IMR-90 (cell line): ENCODE measurements at regions not wholly inside any gene's neighbourhood (a gene's known extent, or its start where the extent isn't known, plus 50 kb on each side); places are given as distances from the start of the nearest gene placed in this dataset.

Experiments
- ATAC-seq: fragments of 200-7000 bp; cut with Tn5 transposase; 2 replicates; pipeline ENCODE4 v1.9.1; 2020; ENCODE audit warnings: low read depth, mild to moderate bottlenecking, moderate library complexity
- BruUV-seq: library from RNA; stranded (reverse); fragments of 400-500 nt; replicated peaks from 2 replicates; lab custom pipeline; 2021; lab: Mats Ljungman, UMichigan
- CTCF ChIA-PET: fragments of 300-600 bp; formaldehyde crosslinking; extraction: SDS; loops from one replicate; lab custom pipeline; 2021; ENCODE audit warnings: antibody characterized with exemption; lab: Yijun Ruan, JAX
- POLR2A ChIA-PET: fragments of 300-600 bp; sonication (Branson Sonifier 250); formaldehyde crosslinking; loops from one replicate; lab custom pipeline; 2022; ENCODE audit warnings: antibody characterized with exemption; ENCODE audit not compliant: unreplicated experiment; lab: Charles Lee
- DNase-seq: peaks from one replicate; pipeline ENCODE4 v3.0.0; 2013
- H2AFZ ChIP-seq: replicated peaks from 2 replicates; pipeline ENCODE3; 2013; ENCODE audit warnings: low read length, mild to moderate bottlenecking; ENCODE audit not compliant: poor library complexity
- H2AK5ac ChIP-seq: 2 replicates; pipeline ENCODE4 v1.6.1; 2013; ENCODE audit warnings: low read depth, low read length, inconsistent platforms
- H2AK9ac ChIP-seq: replicated peaks from 2 replicates; pipeline ENCODE3; 2013; ENCODE audit warnings: mild to moderate bottlenecking, low read depth, low read length, moderate library complexity; ENCODE audit not compliant: poor library complexity
- H2BK120ac ChIP-seq: 2 replicates; pipeline ENCODE4 v1.6.1; 2013; ENCODE audit warnings: low read depth, low read length, inconsistent platforms
- H2BK15ac ChIP-seq: 3 replicates; pipeline ENCODE4 v1.6.1; 2013; ENCODE audit warnings: low read depth, low read length, inconsistent platforms
- H2BK20ac ChIP-seq: 2 replicates; pipeline ENCODE4 v1.6.1; 2013; ENCODE audit warnings: low read depth, mild to moderate bottlenecking, inconsistent platforms, low read length, moderate library complexity
- H2BK5ac ChIP-seq: 2 replicates; pipeline ENCODE4 v1.6.1; 2013; ENCODE audit warnings: mild to moderate bottlenecking, low read depth, low read length, inconsistent platforms; ENCODE audit not compliant: poor library complexity, severe bottlenecking
- H3K14ac ChIP-seq: replicated peaks from 2 replicates; pipeline ENCODE4 v1.6.1; 2013; ENCODE audit warnings: low read depth, low read length, inconsistent platforms
- H3K18ac ChIP-seq: 2 replicates; pipeline ENCODE4 v1.6.1; 2013; ENCODE audit warnings: low read depth, low read length, control low read depth
- H3K23ac ChIP-seq: 2 replicates; pipeline ENCODE4 v1.6.1; 2013; ENCODE audit warnings: low read depth, low read length, inconsistent platforms
- H3K27ac ChIP-seq: 2 replicates; pipeline ENCODE4 v1.5.1; 2013; ENCODE audit warnings: mild to moderate bottlenecking, control low read depth, low read length; ENCODE audit not compliant: insufficient read depth
- H3K27me3 ChIP-seq: 2 replicates; pipeline ENCODE4 v1.6.1; 2013; ENCODE audit warnings: low read length; ENCODE audit not compliant: control insufficient read depth, insufficient read depth
- H3K36me3 ChIP-seq: 2 replicates; pipeline ENCODE4 v1.6.1; 2013; ENCODE audit warnings: low read length, mixed read lengths; ENCODE audit not compliant: control insufficient read depth, insufficient read depth
- H3K4ac ChIP-seq: 2 replicates; pipeline ENCODE4 v1.6.1; 2013; ENCODE audit warnings: low read depth, low read length, inconsistent platforms
- H3K4me1 ChIP-seq: 2 replicates; pipeline ENCODE4 v1.6.1; 2013; ENCODE audit warnings: low read length, mixed read lengths; ENCODE audit not compliant: control insufficient read depth, insufficient read depth
- H3K4me2 ChIP-seq: 2 replicates; pipeline ENCODE4 v1.6.1; 2013; ENCODE audit warnings: low read depth, mild to moderate bottlenecking, control low read depth, low read length, moderate library complexity
- H3K4me3 ChIP-seq: 2 replicates; pipeline ENCODE4 v1.5.1; 2013; ENCODE audit warnings: low read depth, mild to moderate bottlenecking, control low read depth, low read length, moderate library complexity; ENCODE audit not compliant: insufficient read depth
- H3K56ac ChIP-seq: 2 replicates; pipeline ENCODE4 v1.6.1; 2013; ENCODE audit warnings: low read length, inconsistent platforms; ENCODE audit not compliant: insufficient read depth; ENCODE audit errors: extremely low read depth
- H3K79me1 ChIP-seq, 2 experiments: 2 replicates each; pipeline ENCODE4 v1.6.1; 2013; ENCODE audit warnings: low read length in 2 of 2, inconsistent platforms in 1 of 2, low read depth in 1 of 2
- H3K9ac ChIP-seq: 2 replicates; pipeline ENCODE4 v1.6.1; 2013; ENCODE audit warnings: low read depth, low read length, control low read depth
- H3K9me1 ChIP-seq: 2 replicates; pipeline ENCODE4 v1.6.1; 2013; ENCODE audit warnings: low read length, inconsistent platforms; ENCODE audit not compliant: insufficient read depth
- H3K9me3 ChIP-seq: 2 replicates; pipeline ENCODE4 v1.6.1; 2013; ENCODE audit warnings: low read length; ENCODE audit not compliant: control insufficient read depth, insufficient read depth
- H4K20me1 ChIP-seq: 2 replicates; pipeline ENCODE4 v1.6.1; 2013; ENCODE audit warnings: low read length, inconsistent platforms; ENCODE audit not compliant: insufficient read depth
- H4K5ac ChIP-seq: 2 replicates; pipeline ENCODE4 v1.6.1; 2013; ENCODE audit warnings: mild to moderate bottlenecking, low read depth, low read length, control low read depth
- H4K8ac ChIP-seq, 2 experiments: 2 replicates each; pipeline ENCODE4 v1.6.1; 2013; ENCODE audit warnings: low read depth in 2 of 2, low read length in 2 of 2, control low read depth in 1 of 2, inconsistent platforms in 1 of 2
- H4K91ac ChIP-seq: 2 replicates; pipeline ENCODE4 v1.6.1; 2013; ENCODE audit warnings: low read depth, low read length, inconsistent platforms; ENCODE audit not compliant: insufficient read depth
- CHD1 ChIP-seq: IDR thresholded peaks from 2 replicates; pipeline ENCODE4 v1.6.1; 2012; ENCODE audit warnings: low read depth, low read length, improper control_type of control experiment
- MAFK ChIP-seq: IDR thresholded peaks from 2 replicates; pipeline ENCODE4 v1.6.1; 2012; ENCODE audit warnings: low read depth, low read length, improper control_type of control experiment
- MAZ ChIP-seq: IDR thresholded peaks from 2 replicates; pipeline ENCODE4 v1.6.1; 2012; ENCODE audit warnings: low read depth, mild to moderate bottlenecking, low read length, improper control_type of control experiment, moderate library complexity, borderline replicate concordance
- MXI1 ChIP-seq: IDR thresholded peaks from 2 replicates; pipeline ENCODE4 v1.6.1; 2012; ENCODE audit warnings: low read depth, mild to moderate bottlenecking, low read length, moderate library complexity, borderline replicate concordance
- NFE2L2 ChIP-seq: fragments of 150-350 bp; IDR thresholded peaks from 2 replicates; pipeline ENCODE4 v1.6.1; 2016; ENCODE audit warnings: low read depth, mild to moderate bottlenecking, low read length
- POLR2A ChIP-seq: IDR thresholded peaks from 2 replicates; pipeline ENCODE4 v1.6.1; 2012; ENCODE audit warnings: mild to moderate bottlenecking, low read depth, low read length
- SMC3 ChIP-seq: fragments of 150-350 bp; IDR thresholded peaks from 2 replicates; pipeline ENCODE4 v1.6.1; 2016; ENCODE audit warnings: low read depth, mild to moderate bottlenecking, antibody characterized with exemption, low read length, moderate library complexity
- dilution Hi-C: fragments of 300-500 bp; cut with HindIII; formaldehyde crosslinking; loops from one replicate; pipeline ENCODE4 v1.14.3; 2018; ENCODE audit warnings: low sequenced_read_pairs; ENCODE audit not compliant: unreplicated experiment
- in situ Hi-C: fragments of 300-500 bp; cut with MboI; formaldehyde crosslinking; loops from 3 replicates; pipeline ENCODE4 v1.14.3; 2019; ENCODE audit warnings: low sequenced_read_pairs, inconsistent platforms, mixed read lengths
- intact Hi-C: fragments of 100-400 bp; cut with micrococcal nuclease; formaldehyde crosslinking; loops from 2 replicates; pipeline ENCODE4 v1.10.0; 2022

GRCh38 chr18:42477267-42477666 is 522.2 kb downstream of the PIK3C3 start:
- no peak overlapping the region for H3K4me3 ChIP-seq
- intact Hi-C loops (no loop called here), dilution Hi-C loops (no loop called here), in situ Hi-C loops (no loop called here)
- H2BK20ac ChIP-seq, result no peak overlapping the region
- ATAC-seq (no peak), DNase-seq (no peak)
- no peaks in the 10 kb centered on the region for H3K79me1 ChIP-seq
- H3K36me3 ChIP-seq, result no peaks in the 10 kb centered on the region
- no peaks in the 10 kb centered on the region for H3K4me1 ChIP-seq
- no peak overlapping the region for H2BK15ac ChIP-seq
- no peaks in the 10 kb centered on the region for H4K20me1 ChIP-seq
- no peaks in the 10 kb centered on the region for H3K9me1 ChIP-seq
- no peak overlapping the region for H4K91ac ChIP-seq
- H3K9me3 ChIP-seq, result peaks cover 6% of the 10 kb centered on the region
- no peak overlapping the region for H3K18ac ChIP-seq
- H3K23ac ChIP-seq, result no peak overlapping the region
- H3K14ac ChIP-seq, result no peak overlapping the region
- no peak overlapping the region for H3K9ac ChIP-seq
- no peaks in the 10 kb centered on the region for H3K27me3 ChIP-seq
- BruUV-seq, result no TSS peak
- H2AK9ac ChIP-seq, result no peak overlapping the region
- no peak overlapping the region for H3K4me2 ChIP-seq
- no peak overlapping the region for H4K5ac ChIP-seq
- no peak overlapping the region for H3K27ac ChIP-seq
- H2BK5ac ChIP-seq, result no peak overlapping the region
- no peak for TF ChIP-seq MAFK
- no peak for TF ChIP-seq MXI1
- no peak for TF ChIP-seq POLR2A
- no peak for TF ChIP-seq NFE2L2
- no peak for TF ChIP-seq SMC3
- no peak for TF ChIP-seq CHD1
- TF ChIP-seq MAZ, result no peak
- H2BK120ac ChIP-seq, result no peak overlapping the region
- no peak overlapping the region for H4K8ac ChIP-seq
- no peak overlapping the region for H2AFZ ChIP-seq
- CTCF ChIA-PET, result no interaction called here
- POLR2A ChIA-PET, result no interaction called here
- no peak overlapping the region for H3K4ac ChIP-seq
- no peak overlapping the region for H3K56ac ChIP-seq
- H2AK5ac ChIP-seq, result no peak overlapping the region
